DMS53 (cell line): ENCODE measurements at regions not wholly inside any gene's neighbourhood (a gene's known extent, or its start where the extent isn't known, plus 50 kb on each side); places are given as distances from the start of the nearest gene placed in this dataset.

Source experiments
- DNase-seq: peaks from one replicate; lab custom pipeline; 2025; lab: John Stamatoyannopoulos, UW

DNA sequence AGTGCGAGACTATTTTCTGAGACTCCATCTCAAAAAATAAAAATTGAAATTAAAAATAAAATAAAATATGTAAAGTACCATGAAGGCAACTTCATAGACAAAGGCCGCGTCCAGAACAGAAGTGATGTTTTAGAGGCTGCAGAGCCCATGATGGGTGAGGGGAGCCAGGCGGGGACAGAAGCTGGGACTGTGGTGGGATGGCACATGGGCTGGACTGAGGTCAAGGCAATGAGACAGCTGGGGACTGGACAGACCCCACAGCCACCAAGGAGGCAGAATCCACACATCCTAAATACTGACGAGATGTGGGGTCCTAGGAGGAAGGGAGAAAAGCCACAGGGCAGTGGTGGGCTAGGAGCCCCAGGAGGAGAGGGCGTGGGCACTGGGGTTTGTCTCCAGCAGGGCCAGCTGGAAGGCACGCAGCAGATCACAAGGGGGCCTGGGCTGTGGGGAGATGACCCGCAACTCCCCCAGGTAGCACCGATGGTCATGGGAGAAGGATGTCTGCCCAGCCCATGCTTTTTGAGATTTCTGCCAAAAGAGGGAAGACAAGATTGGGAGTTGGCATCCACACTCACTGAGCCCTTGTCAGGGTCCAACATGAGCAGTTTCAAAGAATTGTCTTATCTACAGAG, 74.3 kb downstream of the KCNF1 start:
- no peak for DNase-seq

- DNase-seq: no peak
Observed at GRCh38 chr2:10987439-10987838, 75.7 kb downstream of the KCNF1 start.

GRCh38 chr2:10987861-10988260, 76.1 kb downstream of the KCNF1 start:
- no peak for DNase-seq

- no peak for DNase-seq
Observed at GRCh38 chr2:10989151-10989550, 77.4 kb downstream of the KCNF1 start.

- DNase-seq: no peak
Observed at GRCh38 chr2:10989782-10990181, 78.0 kb downstream of the KCNF1 start.

DNA sequence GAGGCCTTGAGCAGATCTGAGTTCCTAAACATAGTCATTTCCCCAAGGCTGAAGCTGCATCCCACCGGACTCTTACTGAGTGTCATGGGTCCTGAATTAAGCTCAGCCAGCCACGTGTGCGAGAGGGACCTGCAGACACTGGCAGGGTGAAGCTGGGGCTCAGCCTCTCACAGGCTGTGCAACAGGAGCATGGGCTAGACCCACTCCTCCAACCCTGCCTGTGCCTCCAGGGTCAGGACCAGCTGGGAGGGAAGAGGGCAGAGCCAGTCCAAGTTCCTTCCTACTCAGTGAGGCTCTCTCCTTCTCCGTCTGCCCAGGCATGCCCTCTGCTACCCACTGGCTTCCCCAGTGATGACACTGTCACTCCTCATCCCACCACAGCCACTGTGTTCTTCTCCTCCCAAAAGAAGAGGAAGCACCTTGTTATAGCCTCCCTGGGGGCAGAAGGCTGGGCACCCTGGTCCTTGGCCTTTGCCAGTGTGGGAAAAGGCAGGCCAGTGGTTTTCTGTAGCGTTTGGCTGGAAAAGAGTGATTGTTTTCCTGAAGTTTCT, 78.9 kb downstream of the KCNF1 start:
- no peak for DNase-seq

DNA sequence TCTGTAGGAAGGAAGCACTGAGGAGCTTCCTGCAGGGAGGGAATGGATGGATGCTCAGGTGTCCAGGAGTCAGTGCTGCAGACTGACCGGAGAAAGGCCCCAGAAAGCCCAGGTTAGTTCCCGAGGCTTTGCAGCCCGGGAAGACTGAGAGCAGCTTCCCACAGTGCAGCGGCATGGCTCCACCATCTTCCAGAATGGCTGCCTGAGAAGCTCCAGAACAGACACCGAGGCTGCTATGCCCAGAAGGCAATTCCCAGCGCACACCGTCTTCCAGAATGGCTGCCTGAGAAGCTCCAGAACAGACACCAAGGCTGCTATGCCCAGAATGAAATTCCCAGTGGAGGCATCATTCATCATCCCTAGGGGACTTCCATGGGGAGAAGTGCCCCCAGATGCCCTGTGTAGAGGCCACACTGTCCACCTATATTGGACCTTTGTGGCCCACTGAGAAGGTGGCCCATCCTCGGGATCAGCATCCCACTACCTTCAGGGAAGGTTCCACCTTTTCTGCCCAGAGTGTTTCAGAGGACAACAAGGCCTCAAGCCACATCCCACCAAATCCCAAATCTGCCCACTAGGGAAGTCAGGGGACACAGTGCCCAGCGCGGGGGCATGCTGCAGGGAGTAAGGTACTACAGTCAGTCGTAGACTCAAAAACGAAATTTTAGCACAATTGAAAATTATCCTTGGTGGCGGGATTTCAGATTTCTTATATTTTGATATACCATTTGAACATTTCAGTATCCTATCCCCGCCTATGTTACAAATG, 80.5 kb downstream of the KCNF1 start:
- DNase-seq: no peak

- no peak for DNase-seq
Observed at GRCh38 chr2:10993001-10993481, 81.3 kb downstream of the KCNF1 start.

DNA sequence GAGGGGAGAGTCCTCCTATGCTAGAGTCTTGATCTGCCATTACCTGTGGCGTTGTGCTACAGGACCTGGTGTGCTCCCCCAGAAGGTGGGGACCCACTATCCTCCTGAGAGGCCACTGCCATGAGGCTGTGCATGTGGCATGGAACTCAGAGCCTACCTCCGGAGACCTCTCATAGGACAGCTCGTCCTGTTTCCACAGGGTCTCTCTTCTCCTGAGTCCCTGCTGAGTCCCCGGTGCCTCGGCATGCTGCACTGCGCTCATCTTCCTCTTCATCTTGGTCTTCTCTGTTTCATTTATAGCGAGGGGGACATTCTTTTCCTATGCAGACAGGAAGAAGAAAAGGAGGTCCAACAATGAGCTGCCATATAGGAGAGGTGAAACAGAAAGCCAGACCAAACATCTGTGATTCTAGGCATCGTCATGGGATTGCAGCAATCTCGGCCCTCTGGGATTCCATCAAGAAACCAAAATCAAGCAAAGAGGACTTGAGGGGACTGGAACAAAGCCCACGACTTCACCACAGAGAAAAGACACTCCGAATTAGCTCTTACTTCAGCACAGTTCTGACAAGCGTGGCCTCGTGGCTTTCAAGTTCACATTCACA, 83.7 kb downstream of the KCNF1 start:
- no peak for DNase-seq

DNA sequence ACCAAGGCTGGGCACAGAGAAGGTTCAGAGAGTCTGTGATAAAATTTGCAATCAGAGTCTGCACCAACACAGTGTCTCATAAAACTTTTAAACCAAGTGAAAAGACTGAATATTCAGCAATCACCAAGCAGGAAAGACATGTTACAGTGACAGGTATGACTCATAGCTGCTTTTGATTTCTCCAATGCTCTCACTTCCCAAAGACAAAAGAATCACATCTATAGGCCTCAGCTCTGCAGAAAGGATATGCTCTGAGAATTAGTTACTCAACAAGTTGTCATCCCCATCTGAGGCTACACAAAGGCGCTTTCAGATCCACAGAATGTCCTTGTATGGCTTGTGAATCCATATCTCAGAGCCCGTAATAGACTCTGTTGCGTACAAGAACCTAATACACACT, 92.5 kb downstream of the KCNF1 start:
- peak; percentile 70 for DNase-seq

DNA sequence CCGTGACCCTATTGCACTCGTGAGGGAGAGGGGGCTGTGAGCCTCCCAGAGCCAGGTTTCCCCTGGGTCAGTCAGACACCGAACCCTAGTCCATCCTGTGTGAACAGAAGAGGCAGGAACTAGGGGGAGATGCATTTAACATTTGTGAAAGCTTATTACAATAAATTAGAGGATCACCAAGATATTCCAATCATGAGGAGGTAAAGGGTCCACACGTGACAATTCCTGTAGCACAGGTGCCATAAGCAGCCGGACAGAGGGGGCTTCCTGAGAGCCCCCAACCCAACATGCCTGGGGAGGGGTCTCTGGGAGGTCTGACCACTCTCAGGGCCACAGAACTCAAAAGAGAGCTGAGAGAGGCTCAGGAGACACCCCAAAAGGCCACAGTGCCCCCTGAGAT, 93.3 kb downstream of the KCNF1 start:
- no peak for DNase-seq

GRCh38 chr2:11006191-11006590, 94.5 kb downstream of the KCNF1 start:
- no peak for DNase-seq

DNA sequence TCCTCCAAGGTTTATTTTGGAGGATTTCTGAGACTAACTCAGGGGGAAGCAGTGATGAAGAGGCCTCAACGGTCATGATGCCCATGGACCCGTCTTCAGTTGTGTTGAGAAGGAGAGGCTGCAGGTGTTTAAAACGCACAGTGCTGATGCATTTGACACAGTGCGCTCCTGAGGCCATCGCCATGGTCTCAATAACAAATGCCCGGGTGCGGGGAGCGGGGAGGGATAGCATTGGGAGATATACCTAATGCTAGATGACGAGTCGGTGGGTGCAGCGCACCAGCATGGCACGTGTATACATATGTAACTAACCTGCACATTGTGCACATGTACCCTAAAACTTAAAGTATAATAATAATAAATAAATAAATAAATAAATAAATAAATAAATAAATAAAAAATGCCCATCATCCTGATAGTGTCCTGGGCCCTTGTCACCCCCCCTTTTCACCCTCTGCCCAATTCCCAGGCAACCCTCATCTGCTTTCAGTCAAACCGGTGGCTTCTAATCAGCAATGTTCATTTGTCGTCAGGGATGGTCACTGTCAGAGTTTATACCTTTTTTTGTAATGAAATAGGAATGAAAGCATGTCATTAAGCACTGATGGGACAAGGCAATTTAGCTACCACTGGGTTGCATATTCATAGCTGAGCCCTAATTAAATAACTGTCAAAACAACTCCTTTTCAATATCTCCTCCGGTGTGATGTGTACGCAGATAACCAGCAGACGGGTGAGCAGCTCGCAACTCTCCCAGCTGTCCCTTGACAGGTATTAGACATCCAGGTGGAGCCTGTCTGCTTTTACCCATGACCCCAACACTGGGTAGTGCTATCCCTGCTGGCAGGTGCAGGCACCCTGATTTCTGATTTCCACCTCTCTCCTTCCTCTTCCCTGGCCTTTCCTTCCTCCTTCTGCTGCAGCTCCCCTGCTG, 95.9 kb downstream of the KCNF1 start:
- no peak for DNase-seq

GRCh38 chr2:11008773-11009172, 97.0 kb downstream of the KCNF1 start:
- no peak for DNase-seq

- no peak for DNase-seq
Observed at GRCh38 chr2:11009176-11009575, 97.4 kb downstream of the KCNF1 start.

DNA sequence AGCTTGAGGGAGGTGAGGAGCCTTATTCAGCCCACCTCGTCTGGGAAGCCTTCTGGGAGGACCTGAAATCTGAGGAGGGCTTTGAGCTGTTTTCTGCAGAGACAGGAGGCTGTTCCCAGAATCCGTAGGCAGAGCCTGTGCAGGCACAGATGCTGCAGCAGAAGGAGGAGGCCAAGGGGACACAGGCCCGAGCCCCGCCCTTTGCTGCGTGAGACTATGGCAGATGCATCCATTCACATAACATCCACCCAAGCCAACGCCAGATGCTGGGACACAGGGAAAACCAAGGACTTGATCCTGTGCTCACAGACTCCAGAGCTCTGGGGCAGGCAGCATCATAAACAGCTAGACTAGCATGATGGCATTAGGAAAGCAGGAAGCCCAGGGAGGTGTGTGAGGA, 98.2 kb downstream of the KCNF1 start:
- DNase-seq: no peak

GRCh38 chr2:11011359-11011758, 99.6 kb downstream of the KCNF1 start:
- no peak for DNase-seq

DNA sequence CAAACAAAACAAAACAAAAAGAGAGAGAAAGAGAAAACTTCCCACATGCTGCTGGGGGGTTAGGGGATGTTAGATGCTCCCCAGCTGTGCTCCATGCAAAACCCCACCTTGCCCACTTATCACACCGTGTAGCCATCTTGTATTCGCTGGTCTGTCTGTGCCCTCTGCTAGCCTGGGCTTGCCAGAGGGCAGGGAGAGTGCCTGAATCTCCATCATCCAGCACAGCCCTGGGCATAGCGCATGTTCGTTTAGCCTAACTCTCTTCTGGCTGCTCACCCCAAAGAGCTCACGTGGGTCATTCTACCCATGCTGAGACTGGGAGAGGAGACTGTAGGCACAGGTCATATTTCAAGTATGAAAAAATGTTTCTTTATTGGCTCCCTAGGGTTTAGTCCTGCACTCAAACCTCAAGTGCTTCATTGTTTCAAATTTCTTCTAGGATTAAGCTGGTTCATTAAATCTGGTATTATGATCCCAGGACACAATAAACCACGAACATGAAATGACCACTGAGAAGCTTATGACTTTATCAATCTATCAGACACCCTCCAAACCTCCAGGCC, 100.5 kb downstream of the KCNF1 start:
- no peak for DNase-seq

DNA sequence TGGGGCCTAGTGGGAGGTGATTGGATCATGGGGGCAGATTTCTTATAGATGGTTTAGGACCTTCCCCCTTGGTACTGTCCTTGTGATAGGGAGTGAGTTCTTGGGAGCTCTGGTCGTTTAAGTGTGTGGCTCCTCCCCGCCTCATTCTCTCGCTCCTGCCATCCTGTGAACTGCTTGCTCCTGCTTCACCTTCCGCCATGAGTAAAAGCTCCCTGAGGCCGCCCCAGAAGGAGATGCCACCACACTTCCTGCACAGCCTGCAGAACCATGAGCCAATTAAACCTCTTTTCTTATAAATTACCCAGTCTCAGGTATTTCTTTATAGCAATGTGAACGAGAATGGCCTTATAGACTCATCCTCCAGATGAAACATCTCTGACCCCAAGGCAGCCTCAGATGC, 101.5 kb downstream of the KCNF1 start:
- no peak for DNase-seq

DNA sequence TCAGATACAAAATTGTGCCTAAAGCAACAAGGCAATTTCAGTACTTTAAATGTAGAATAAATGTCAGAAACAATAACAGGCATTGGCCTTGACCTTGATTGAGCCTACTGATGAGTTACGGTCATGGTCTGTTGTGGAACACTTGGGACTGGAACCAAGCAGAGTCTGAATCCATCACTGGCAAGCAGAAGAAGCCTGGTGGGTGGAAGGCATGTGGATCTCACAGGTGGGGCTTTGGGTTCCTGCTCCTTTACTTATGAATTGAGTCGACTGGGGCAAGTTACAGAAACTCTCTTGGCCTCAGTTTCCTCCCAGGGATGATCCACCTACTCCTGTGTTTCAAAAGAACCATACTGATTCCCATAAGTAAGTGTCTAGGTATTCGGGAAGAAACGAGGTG, 102.3 kb downstream of the KCNF1 start:
- DNase-seq: no peak

GRCh38 chr2:11016735-11017388, 105.1 kb downstream of the KCNF1 start:
- DNase-seq: no peak
